ENCODE measurements at regions not wholly inside any gene's neighbourhood (a gene's known extent, or its start where the extent isn't known, plus 50 kb on each side); places are given as distances from the start of the nearest gene placed in this dataset.

DNA sequence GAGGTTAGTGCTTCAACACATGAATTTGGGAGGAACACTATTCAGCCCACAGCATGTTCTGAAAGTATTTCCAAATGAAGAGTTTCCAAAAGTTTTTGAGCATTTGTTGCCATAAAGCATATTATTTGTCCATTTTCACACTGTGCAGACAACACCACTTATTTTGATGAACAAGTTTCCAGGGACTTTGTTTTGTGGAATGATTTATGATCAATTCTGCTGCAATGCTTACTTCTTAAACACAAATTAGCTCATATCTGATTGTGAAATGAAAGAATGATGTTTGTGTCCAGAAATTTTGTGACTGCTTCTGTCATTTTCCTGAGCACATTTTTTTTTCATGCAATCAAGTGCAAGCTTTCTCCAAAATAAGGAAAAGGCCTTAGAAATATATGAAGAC, 205.3 kb downstream of the RAP2A start:
- TF ChIP-seq, protein P1, sequence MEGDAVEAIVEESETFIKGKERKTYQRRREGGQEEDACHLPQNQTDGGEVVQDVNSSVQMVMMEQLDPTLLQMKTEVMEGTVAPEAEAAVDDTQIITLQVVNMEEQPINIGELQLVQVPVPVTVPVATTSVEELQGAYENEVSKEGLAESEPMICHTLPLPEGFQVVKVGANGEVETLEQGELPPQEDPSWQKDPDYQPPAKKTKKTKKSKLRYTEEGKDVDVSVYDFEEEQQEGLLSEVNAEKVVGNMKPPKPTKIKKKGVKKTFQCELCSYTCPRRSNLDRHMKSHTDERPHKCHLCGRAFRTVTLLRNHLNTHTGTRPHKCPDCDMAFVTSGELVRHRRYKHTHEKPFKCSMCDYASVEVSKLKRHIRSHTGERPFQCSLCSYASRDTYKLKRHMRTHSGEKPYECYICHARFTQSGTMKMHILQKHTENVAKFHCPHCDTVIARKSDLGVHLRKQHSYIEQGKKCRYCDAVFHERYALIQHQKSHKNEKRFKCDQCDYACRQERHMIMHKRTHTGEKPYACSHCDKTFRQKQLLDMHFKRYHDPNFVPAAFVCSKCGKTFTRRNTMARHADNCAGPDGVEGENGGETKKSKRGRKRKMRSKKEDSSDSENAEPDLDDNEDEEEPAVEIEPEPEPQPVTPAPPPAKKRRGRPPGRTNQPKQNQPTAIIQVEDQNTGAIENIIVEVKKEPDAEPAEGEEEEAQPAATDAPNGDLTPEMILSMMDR (IDR thresholded peaks at IDR 0.05; ENCODE audit: low read depth, low read length): no peak
- no peak overlapping the region for H3K4me3 ChIP-seq (replicated peaks in 1 of 2; ENCODE audit: low read depth in 2 of 2, low read length in 2 of 2)
- no peak for DNase-seq (ENCODE audit: low read depth in 2 of 2)

DNA sequence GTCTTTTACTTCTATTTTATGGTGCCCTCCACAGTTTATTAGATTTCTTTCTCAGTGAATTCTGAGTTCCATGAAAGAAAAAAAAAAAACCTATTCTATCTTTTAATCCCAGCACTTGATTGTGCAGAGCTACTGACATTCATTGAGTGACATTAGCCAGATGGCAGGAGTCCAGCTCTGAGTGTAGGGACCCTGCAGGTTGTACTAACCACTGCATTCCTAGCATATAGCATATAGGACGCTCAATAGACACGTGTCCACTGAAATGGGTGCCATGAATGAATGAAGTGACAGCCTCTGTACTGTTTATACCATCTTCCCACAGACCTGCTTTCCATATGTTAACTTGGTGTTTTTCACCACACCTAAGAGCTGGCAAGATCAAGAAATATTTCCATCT, 206.3 kb downstream of the RAP2A start:
- no peak for DNase-seq (ENCODE audit: low read depth in 2 of 2)
- TF ChIP-seq, protein P1 (IDR thresholded peaks at IDR 0.05; ENCODE audit: low read depth, low read length): no peak

DNA sequence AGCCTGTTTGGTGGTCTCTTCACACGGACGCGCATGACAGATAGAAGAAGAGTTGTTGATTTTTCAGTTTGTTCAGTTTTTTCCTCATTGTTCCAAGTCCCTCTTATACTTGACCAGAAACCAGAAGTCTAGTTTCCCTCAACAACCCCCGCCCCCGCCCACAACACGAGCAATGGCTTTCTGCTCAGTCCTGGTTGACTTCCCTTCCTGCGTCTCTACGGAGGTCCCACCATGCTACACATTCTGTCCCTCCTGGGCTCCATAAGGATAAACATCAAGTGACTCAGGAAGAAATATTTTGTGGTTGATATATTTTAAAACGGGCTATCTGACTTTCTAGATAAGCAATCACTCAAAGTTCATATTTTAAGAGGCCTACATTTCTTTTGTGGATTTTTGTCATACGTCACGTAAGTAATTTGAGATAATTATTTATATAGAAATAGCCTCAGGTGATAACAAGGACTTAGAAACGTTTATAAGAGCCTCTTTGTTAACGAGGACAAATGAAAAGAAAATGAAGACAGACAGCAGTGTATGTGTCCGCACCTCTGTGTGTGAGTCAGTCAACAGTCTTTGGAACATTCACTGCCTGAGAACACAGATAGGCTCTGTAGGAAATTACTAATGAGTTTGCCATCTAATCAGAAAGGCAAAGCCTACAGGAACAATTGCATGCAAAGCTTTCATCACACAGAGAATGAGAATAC, 214.4 kb downstream of the RAP2A start:
- no peak overlapping the region for H3K4me3 ChIP-seq (replicated peaks in 1 of 2; ENCODE audit: low read depth in 2 of 2, low read length in 2 of 2)
- TF ChIP-seq, protein P1 (IDR thresholded peaks at IDR 0.05; ENCODE audit: low read depth, low read length): no peak
- peak; percentile 44 to 71 for DNase-seq (ENCODE audit: low read depth in 2 of 2)

More for the DNA sequence above, 206.3 kb downstream of the RAP2A start:
- no peak overlapping the region for H3K4me3 ChIP-seq (replicated peaks in 1 of 2; ENCODE audit: low read depth in 2 of 2, low read length in 2 of 2)

DNA sequence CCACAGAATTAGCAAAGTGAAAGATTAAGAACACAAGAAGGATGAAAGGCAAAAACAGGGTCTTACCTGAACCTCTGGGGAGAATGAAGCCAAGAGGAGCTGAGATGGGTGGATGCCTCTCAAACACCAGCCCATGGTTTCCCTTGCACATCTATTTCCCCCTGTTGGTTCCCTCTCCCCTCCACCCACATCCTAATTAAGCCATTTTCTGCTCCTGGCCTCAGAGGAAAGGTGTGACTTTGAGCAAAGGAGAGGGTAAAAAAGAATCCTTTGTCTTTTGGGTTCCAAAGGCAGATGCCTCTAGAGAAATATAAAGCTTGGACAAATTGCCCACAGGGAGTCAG, 214.9 kb downstream of the RAP2A start:
- no peak overlapping the region for H3K4me3 ChIP-seq (replicated peaks in 1 of 2; ENCODE audit: low read depth in 2 of 2, low read length in 2 of 2)
- TF ChIP-seq, protein P1 (IDR thresholded peaks at IDR 0.05; ENCODE audit: low read depth, low read length): no peak
- no peak for DNase-seq (ENCODE audit: low read depth in 2 of 2)

DNA sequence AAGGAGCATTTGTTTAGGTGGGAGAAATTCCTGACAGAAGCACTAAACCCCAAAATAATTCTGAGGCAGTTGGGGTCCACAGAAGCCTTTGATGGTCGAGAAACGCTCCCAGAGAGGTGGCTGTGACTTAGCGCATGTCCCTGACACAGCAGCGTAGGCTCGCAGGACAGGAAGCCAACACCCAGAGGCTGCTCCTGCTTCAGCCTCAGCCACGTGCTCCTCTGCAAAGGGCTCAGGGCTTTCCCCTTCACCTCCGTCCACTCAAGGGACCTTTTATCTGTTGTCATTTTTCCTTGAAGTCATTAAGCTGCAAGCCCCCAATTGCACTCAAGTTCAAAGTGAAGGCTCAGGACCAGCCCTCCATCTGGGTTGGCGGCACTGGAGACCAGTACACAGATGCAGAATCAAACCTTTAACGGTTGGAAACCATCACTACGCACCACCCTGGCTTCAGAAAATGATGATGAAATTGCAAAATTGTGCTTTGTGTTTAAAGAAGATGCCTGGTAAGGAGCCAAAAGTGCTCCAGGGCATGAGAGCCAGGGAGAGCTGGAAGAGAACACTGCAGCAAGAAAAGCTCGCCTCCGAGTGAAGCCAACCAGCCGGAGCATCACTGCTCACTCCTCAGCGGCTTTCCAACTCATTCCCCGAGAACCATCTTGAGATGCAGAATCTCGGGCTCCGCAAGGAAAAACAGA, 219.6 kb downstream of the RAP2A start:
- TF ChIP-seq, protein P1 (IDR thresholded peaks at IDR 0.05; ENCODE audit: low read depth, low read length): no peak
- DNase-seq (ENCODE audit: low read depth in 2 of 2): peak in 1 of 2 donors; percentile 45

DNA sequence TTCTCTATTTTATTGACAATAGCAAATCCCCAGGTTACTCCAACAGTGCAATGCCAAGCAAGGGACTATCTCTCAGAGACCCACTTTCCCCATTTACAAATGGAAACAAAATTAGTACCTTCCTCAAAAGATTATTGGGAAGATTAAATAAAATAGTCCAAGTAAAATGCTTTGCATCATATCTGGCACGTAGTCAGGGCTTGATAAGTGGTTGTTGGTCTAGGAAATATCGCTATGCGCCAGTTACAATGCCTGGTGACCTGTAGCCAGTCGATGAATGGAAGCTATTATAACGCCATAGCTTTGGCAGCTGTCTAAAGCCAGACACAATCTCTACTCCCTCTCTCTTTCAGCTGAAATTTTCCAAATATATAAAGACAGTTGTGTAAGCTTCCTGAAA, 220.3 kb downstream of the RAP2A start:
- no peak for DNase-seq (ENCODE audit: low read depth in 2 of 2)
- TF ChIP-seq, protein P1 (IDR thresholded peaks at IDR 0.05; ENCODE audit: low read depth, low read length): no peak
- H3K4me3 ChIP-seq (replicated peaks in 1 of 2; ENCODE audit: low read depth in 2 of 2, low read length in 2 of 2): no peak overlapping the region

More for the DNA sequence above, 219.6 kb downstream of the RAP2A start:
- no peak overlapping the region for H3K4me3 ChIP-seq (replicated peaks in 1 of 2; ENCODE audit: low read depth in 2 of 2, low read length in 2 of 2)
